HG03457 (cell line): ENCODE measurements at regions not wholly inside any gene's neighbourhood (a gene's known extent, or its start where the extent isn't known, plus 50 kb on each side); places are given as distances from the start of the nearest gene placed in this dataset.

ENCODE experiments used
- ATAC-seq: cut with Tn5 transposase; IDR thresholded peaks from one replicate; pipeline ENCODE4 v1.9.1; 2021; ENCODE audit warnings: moderate number of reproducible peaks; ENCODE audit not compliant: unreplicated experiment

DNA sequence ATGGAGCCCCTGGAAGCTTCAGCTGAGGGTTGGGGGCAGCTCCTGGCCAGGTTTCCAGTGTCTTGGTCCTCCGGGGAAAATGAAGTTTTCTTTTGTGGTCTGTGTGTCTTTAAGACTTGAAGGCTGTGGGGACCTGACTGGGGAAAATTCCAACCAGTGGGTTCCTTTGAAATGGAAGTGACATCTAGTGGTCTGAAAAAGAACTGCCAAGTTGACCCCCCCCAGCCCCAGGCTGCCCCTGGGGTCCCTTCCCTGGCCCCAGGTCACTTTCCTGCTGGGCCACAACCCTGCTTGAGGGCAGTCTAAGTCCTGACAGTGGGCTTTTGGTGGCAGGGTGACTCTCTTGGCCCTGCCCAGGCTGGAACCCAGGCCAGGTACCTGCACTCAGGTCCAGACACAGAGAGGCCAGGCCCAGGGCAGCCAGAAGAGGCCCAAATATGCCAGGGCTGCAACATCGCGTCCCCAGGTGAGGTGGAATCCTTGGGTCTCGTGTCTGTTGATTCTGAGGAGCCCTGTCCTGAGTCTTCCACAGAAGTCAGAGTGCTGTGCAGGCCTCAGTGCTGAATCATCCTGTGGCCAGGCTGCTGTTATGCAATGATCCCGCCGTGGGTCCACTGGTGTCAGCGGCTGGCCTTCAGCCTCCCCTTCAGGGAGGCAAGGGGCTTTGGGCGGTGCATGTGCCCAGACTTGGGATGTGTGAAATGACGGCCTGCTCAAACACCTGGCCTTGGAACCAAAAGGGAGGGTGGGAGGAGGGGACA lies 68.4 kb downstream of the VEGFA start:
- ATAC-seq: no peak

GRCh38 chr6:43837507-43837906 lies 67.5 kb downstream of the VEGFA start:
- no peak for ATAC-seq

DNA sequence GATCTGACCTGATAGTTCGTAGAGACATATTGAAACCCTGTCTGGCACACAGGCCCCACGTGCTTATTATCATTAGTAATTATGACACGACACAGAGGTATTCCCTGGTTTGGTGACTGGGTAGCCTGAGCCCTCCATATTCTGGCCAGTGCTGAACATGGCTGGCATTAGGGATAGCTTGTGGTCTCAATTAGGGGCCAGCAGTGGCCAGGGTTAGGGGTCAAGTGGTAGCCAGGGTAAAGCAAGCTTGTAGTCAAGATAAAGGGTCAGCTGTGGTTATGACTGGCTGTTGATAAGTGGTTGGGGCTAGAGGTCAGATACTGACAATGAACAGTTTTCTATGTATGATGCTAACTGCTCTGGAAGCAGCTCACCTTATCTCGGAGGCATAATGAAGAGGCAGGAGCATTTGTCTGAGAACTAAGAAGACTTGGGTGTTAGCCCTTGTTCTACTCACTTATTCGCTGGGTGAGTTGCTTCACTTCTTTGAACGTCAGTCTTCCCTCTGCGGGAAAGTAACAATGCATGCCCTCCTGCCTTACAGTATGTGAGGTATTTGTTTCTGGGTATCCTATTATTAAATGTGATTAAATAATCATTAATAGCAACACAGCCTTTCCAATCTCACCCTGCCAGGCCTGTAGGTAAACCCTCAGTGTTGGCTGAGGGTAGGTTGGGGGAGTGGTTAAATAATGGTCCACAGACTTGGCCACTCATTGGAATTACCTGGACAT lies 66.7 kb downstream of the VEGFA start:
- no peak for ATAC-seq
